Hepatocyte (in vitro differentiated cells): ENCODE measurements at regions not wholly inside any gene's neighbourhood (a gene's known extent, or its start where the extent isn't known, plus 50 kb on each side); places are given as distances from the start of the nearest gene placed in this dataset.

ENCODE experiments used
- DNase-seq: peaks from one replicate; pipeline ENCODE4 v3.0.0-alpha.2; 2016; ENCODE audit warnings: low spot score
- H2AFZ ChIP-seq: fragments of 200-600 bp; sonication (generic); 2 replicates; pipeline ENCODE4 v1.6.0; 2016; ENCODE audit warnings: antibody characterized with exemption, mild to moderate bottlenecking
- H3K27ac ChIP-seq: fragments of 200-600 bp; sonication (generic); 2 replicates; pipeline ENCODE4 v1.5.1; 2016; ENCODE audit warnings: mild to moderate bottlenecking
- H3K27me3 ChIP-seq: fragments of 200-600 bp; sonication (generic); 2 replicates; pipeline ENCODE4 v1.6.1; 2016
- H3K36me3 ChIP-seq: fragments of 200-600 bp; sonication (generic); replicated peaks from 2 replicates; pipeline ENCODE4 v1.5.1; 2016; ENCODE audit warnings: low read depth; ENCODE audit not compliant: insufficient read depth
- H3K4me1 ChIP-seq: fragments of 200-600 bp; sonication (generic); 2 replicates; pipeline ENCODE4 v1.5.1; 2016; ENCODE audit warnings: mild to moderate bottlenecking, moderate library complexity; ENCODE audit not compliant: insufficient read depth
- H3K4me2 ChIP-seq: fragments of 200-600 bp; sonication (generic); 2 replicates; pipeline ENCODE4 v1.6.0; 2016
- H3K4me3 ChIP-seq: fragments of 200-600 bp; sonication (generic); 2 replicates; pipeline ENCODE4 v1.5.1; 2016; ENCODE audit warnings: mild to moderate bottlenecking
- H3K79me2 ChIP-seq: fragments of 200-600 bp; sonication (generic); 2 replicates; pipeline ENCODE4 v1.6.0; 2017; ENCODE audit warnings: mild to moderate bottlenecking
- H3K9me2 ChIP-seq: fragments of 200-600 bp; sonication (generic); replicated peaks from 2 replicates; pipeline ENCODE4 v1.6.0; 2017; ENCODE audit warnings: mild to moderate bottlenecking; ENCODE audit not compliant: insufficient read depth
- H3K9me3 ChIP-seq: fragments of 200-600 bp; sonication (generic); 2 replicates; pipeline ENCODE4 v1.5.1; 2016; ENCODE audit warnings: low read depth, mild to moderate bottlenecking
- H4K20me1 ChIP-seq: fragments of 200-600 bp; sonication (generic); 2 replicates; pipeline ENCODE4 v1.6.0; 2016; ENCODE audit warnings: mild to moderate bottlenecking; ENCODE audit not compliant: insufficient read depth, poor library complexity, severe bottlenecking
- EZH2 ChIP-seq: fragments of 200-600 bp; sonication (generic); IDR thresholded peaks from 2 replicates; pipeline ENCODE4 v1.6.1; 2016; ENCODE audit warnings: antibody characterized with exemption, mild to moderate bottlenecking, borderline replicate concordance
- EZH2phosphoT487 ChIP-seq: fragments of 200-600 bp; sonication (generic); IDR thresholded peaks from one replicate; pipeline ENCODE4 v1.6.1; 2018; ENCODE audit warnings: antibody characterized with exemption, mild to moderate bottlenecking, low read depth, moderate library complexity; ENCODE audit not compliant: unreplicated experiment, severe bottlenecking
- WGBS: methylation state at CpG from one replicate; pipeline ENCODE4 v1.1.6; 2016; ENCODE audit warnings: low lambda C conversion rate; ENCODE audit errors: missing lambda C conversion rate; 5-methylcytosine and 5-hydroxymethylcytosine counted together
- TF ChIP-seq, protein P1 (sequence below): fragments of 200-600 bp; sonication (generic); IDR thresholded peaks from 2 replicates; pipeline ENCODE4 v1.5.1; 2016; ENCODE audit warnings: antibody characterized with exemption, mild to moderate bottlenecking; ENCODE audit not compliant: poor library complexity

DNA sequence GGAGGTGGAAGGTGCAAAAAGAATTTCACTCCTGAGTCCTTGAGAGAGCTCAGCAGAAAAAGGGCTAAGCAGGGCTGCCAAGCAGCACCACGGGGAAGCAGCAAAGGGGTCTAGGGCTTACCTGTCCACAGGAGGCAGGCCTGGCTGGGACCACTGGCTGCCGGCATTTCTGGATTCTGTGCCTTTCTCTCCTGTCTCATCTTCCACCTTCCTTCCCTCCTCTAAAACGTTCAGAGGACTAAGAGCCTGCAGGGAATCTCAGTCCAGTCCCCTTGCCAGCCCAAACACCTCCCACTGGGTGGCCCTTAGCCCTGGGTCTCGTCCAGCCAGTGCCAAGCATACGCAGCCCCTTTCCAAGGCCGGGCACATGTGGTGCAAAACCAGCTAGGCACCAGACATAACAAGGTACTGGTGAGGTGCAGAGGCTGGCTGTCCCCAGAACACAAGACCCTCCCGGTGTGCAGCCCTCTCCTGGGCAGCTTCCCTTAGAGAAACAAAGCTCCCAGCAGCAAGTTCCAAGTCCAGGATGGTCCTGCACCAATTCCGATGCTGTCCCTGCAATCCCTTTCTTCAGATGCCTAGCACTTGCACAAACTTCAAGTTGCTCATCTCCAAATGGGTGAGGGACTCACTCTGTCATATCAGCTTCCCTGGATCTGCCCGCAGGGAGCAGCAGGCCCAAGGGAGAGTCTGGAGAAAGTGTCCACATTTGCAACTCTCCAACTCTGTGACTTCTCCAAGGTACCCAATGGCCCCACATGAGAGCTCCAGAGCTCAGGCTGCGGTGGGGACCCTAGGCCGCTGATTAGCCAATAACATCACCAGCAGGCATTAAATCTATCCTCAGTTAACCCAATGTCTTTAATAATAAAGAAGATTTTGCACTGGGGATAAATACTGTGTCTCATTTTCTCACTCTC is 126.3 kb downstream of the C5orf15 start:
- Histone ChIP-seq H3K27me3 (no peaks in the 10 kb centered on the region), H3K4me1 (peaks cover 3% of the 10 kb centered on the region), H3K36me3 (no peaks in the 10 kb centered on the region), H3K79me2 (no peaks in the 10 kb centered on the region), H3K9me3 (no peaks in the 10 kb centered on the region), H3K27ac (no peak overlapping the region), H3K4me3 (no peak overlapping the region), H2AFZ (no peak overlapping the region), H3K4me2 (no peak overlapping the region), H3K9me2 (no peaks in the 10 kb centered on the region), H4K20me1 (no peaks in the 10 kb centered on the region)
- TF ChIP-seq, protein P1, sequence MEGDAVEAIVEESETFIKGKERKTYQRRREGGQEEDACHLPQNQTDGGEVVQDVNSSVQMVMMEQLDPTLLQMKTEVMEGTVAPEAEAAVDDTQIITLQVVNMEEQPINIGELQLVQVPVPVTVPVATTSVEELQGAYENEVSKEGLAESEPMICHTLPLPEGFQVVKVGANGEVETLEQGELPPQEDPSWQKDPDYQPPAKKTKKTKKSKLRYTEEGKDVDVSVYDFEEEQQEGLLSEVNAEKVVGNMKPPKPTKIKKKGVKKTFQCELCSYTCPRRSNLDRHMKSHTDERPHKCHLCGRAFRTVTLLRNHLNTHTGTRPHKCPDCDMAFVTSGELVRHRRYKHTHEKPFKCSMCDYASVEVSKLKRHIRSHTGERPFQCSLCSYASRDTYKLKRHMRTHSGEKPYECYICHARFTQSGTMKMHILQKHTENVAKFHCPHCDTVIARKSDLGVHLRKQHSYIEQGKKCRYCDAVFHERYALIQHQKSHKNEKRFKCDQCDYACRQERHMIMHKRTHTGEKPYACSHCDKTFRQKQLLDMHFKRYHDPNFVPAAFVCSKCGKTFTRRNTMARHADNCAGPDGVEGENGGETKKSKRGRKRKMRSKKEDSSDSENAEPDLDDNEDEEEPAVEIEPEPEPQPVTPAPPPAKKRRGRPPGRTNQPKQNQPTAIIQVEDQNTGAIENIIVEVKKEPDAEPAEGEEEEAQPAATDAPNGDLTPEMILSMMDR: no peak
- TF ChIP-seq EZH2phosphoT487 (no peak), EZH2 (no peak)
- no peak for DNase-seq
- WGBS: 91% methylated on average over 11 of the region's 11 CpGs

DNA sequence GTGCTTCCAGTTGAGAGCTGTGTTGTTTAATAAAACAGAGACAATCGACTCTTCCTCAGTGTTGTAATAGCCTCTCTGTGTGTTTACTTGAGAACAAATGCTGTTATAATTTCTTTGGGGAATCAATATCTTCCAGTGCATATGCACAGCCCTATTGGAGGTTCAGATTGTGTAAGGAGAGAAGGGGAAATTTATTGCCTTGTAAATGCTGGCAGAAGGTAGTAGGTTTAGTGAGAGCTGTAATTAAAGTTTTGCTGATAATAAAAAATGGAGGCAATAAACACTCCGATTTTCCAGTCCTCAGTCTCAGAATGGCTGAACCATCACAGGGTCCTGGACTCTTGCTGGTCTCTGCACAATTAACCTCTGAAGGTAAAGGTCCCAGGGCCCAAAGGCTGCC is 128.3 kb downstream of the C5orf15 start:
- Histone ChIP-seq H3K4me2 (no peak overlapping the region), H2AFZ (no peak overlapping the region), H3K27ac (no peak overlapping the region), H3K27me3 (no peaks in the 10 kb centered on the region), H3K79me2 (no peaks in the 10 kb centered on the region), H4K20me1 (no peaks in the 10 kb centered on the region), H3K9me2 (no peaks in the 10 kb centered on the region), H3K4me3 (no peak overlapping the region), H3K4me1 (peaks cover 3% of the 10 kb centered on the region), H3K9me3 (peaks cover 3% of the 10 kb centered on the region), H3K36me3 (no peaks in the 10 kb centered on the region)
- 38% methylated on average over 2 of the region's 2 CpGs for WGBS
- DNase-seq: no peak
- TF ChIP-seq, protein P1: no peak
- TF ChIP-seq EZH2 (no peak), EZH2phosphoT487 (no peak)

DNA sequence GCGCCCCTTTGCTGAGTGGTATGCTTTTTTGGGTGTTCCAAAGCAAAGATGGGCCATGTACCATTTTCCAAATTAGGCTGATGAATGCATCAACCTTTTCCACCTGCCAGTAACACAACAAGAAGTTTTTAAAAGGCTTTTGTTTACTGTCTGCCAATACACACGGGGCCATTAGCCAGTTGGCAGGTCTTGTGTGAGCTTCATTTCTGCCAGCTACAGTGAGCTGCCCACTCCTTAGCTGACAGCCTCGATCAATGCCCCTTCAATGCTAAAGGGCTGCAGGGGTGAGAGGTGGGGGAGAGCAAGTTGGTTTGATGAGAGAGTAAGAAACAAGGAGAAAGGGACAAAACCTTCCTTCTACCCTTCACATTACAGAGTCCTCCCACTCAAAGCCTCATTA is 128.7 kb downstream of the C5orf15 start:
- Histone ChIP-seq H2AFZ (no peak overlapping the region), H3K4me2 (no peak overlapping the region), H3K36me3 (no peaks in the 10 kb centered on the region), H3K4me1 (peaks cover 3% of the 10 kb centered on the region), H3K9me3 (peaks cover 3% of the 10 kb centered on the region), H3K4me3 (no peak overlapping the region), H4K20me1 (no peaks in the 10 kb centered on the region), H3K27ac (no peak overlapping the region), H3K79me2 (no peaks in the 10 kb centered on the region), H3K9me2 (no peaks in the 10 kb centered on the region), H3K27me3 (no peaks in the 10 kb centered on the region)
- TF ChIP-seq EZH2phosphoT487 (no peak), EZH2 (no peak)
- TF ChIP-seq, protein P1: no peak
- no peak for DNase-seq
- WGBS: 67% methylated on average over 3 of the region's 3 CpGs
